ENCODE measurements at regions not wholly inside any gene's neighbourhood (a gene's known extent, or its start where the extent isn't known, plus 50 kb on each side); places are given as distances from the start of the nearest gene placed in this dataset.

GRCh38 chr12:19749906-19750574 lies 310.7 kb downstream of the AEBP2 start:
- no peak overlapping the region for H3K4me3 ChIP-seq (ENCODE audit: control insufficient read depth, low read depth, low read length)
- no peak for TF ChIP-seq CTCF (conservative IDR thresholded peaks at IDR 0.05; ENCODE audit: control insufficient read depth, insufficient read depth, low read depth, low read length)
- DNase-seq (ENCODE audit: low read depth), result no peak

- no peak for TF ChIP-seq CTCF (conservative IDR thresholded peaks at IDR 0.05; ENCODE audit: control insufficient read depth, insufficient read depth, low read depth, low read length)
- DNase-seq (ENCODE audit: low read depth), result no peak
- no peak overlapping the region for H3K4me3 ChIP-seq (ENCODE audit: control insufficient read depth, low read depth, low read length)
These were observed 311.8 kb downstream of the AEBP2 start for GRCh38 chr12:19751078-19751477.

- TF ChIP-seq CTCF (conservative IDR thresholded peaks at IDR 0.05; ENCODE audit: control insufficient read depth, insufficient read depth, low read depth, low read length), result no peak
- H3K4me3 ChIP-seq (ENCODE audit: control insufficient read depth, low read depth, low read length), result no peak overlapping the region
- DNase-seq (ENCODE audit: low read depth), result peak; percentile 51
These were observed 313.4 kb downstream of the AEBP2 start for GRCh38 chr12:19752712-19753111.

GRCh38 chr12:19755136-19755535 lies 315.8 kb downstream of the AEBP2 start:
- no peak for DNase-seq (ENCODE audit: low read depth)
- no peak overlapping the region for H3K4me3 ChIP-seq (ENCODE audit: control insufficient read depth, low read depth, low read length)
- no peak for TF ChIP-seq CTCF (conservative IDR thresholded peaks at IDR 0.05; ENCODE audit: control insufficient read depth, insufficient read depth, low read depth, low read length)

- peak; percentile 63 for DNase-seq (ENCODE audit: low read depth)
- peak; percentile 83 for TF ChIP-seq CTCF (conservative IDR thresholded peaks at IDR 0.05; ENCODE audit: control insufficient read depth, insufficient read depth, low read depth, low read length)
- no peak overlapping the region for H3K4me3 ChIP-seq (ENCODE audit: control insufficient read depth, low read depth, low read length)
These were observed 318.1 kb downstream of the AEBP2 start for GRCh38 chr12:19757317-19757877.

GRCh38 chr12:19759227-19759626 lies 319.9 kb downstream of the AEBP2 start:
- H3K4me3 ChIP-seq (ENCODE audit: control insufficient read depth, low read depth, low read length), result no peak overlapping the region
- TF ChIP-seq CTCF (conservative IDR thresholded peaks at IDR 0.05; ENCODE audit: control insufficient read depth, insufficient read depth, low read depth, low read length), result no peak
- peak; percentile 82 for DNase-seq (ENCODE audit: low read depth)
